Transverse colon (tissue), 4 donors: ENCODE measurements at regions not wholly inside any gene's neighbourhood (a gene's known extent, or its start where the extent isn't known, plus 50 kb on each side); places are given as distances from the start of the nearest gene placed in this dataset.

Experiments
- DNase-seq: peaks from one replicate; pipeline ENCODE4 v3.0.0-alpha.2; 2019
- H3K27ac ChIP-seq, 4 donors: fragments of 200-600 bp; sonication (generic); 2 replicates each; pipeline ENCODE4 v1.5.1; 2016 to 2018; ENCODE audit warnings: inconsistent platforms in 4 of 4
- H3K27me3 ChIP-seq: fragments of 200-600 bp; sonication (generic); 2 replicates; pipeline ENCODE4 v1.5.1; 2017; ENCODE audit warnings: inconsistent platforms
- H3K36me3 ChIP-seq, 4 donors: fragments of 200-600 bp; sonication (generic); 2 replicates each; pipeline ENCODE4 v1.5.1; 2017 to 2019; ENCODE audit warnings: inconsistent platforms in 4 of 4
- H3K4me1 ChIP-seq, 4 donors: fragments of 200-600 bp; sonication (generic); 2 replicates each; pipeline ENCODE4 v1.5.1; 2017 to 2020; ENCODE audit warnings: inconsistent platforms in 4 of 4
- H3K4me3 ChIP-seq, 4 donors: fragments of 200-600 bp; sonication (generic); 1 replicate in 1 of 4; 2 replicates in 3 of 4; pipeline versions ENCODE4 v1.5.1 to v1.6.1; 2017 to 2019; ENCODE audit warnings: inconsistent platforms in 4 of 4
- H3K9me3 ChIP-seq, 2 donors: fragments of 200-600 bp; sonication (generic); 2 replicates each; pipeline ENCODE4 v1.5.1; 2017 to 2019; ENCODE audit warnings: inconsistent platforms in 2 of 2
- CTCF ChIP-seq, 5 experiments: fragments of 200-600 bp in 3 of 5; fragments of 450-650 bp in 2 of 5; sonication (generic) in 3 of 5; IDR thresholded peaks; 1 replicate in 2 of 5; 2 replicates in 3 of 5; pipeline ENCODE4 v1.5.1; 2016 to 2017; ENCODE audit warnings: antibody characterized with exemption in 5 of 5, inconsistent platforms in 3 of 5, mild to moderate bottlenecking in 2 of 5, moderate library complexity in 1 of 5
- EP300 ChIP-seq: sonication (generic); formaldehyde crosslinking; IDR thresholded peaks from one replicate; pipeline ENCODE4 v1.6.1; 2017; ENCODE audit warnings: antibody characterized with exemption, low read depth
- POLR2A ChIP-seq: fragments of 450-650 bp; IDR thresholded peaks from one replicate; pipeline ENCODE4 v1.6.1; 2016; ENCODE audit warnings: antibody characterized with exemption, mild to moderate bottlenecking, moderate library complexity
- POLR2AphosphoS5 ChIP-seq, 3 donors: sonication (generic); formaldehyde crosslinking; IDR thresholded peaks; one replicate each; pipeline ENCODE4 v1.6.1; 2016; ENCODE audit warnings: antibody characterized with exemption in 3 of 3
- WGBS, 2 donors: methylation state at CpG; one replicate each; pipeline ENCODE4 v1.1.5; 2018; ENCODE audit warnings: low coverage in 1 of 2; 5-methylcytosine and 5-hydroxymethylcytosine counted together
- in situ Hi-C, 4 donors: fragments of 200-750 bp; cut with MboI; loops; one replicate each; pipeline versions ENCODE4 v1.15.0 to v1.15.1; 2017; ENCODE audit warnings: low sequenced_read_pairs in 3 of 4, low pct_ligation_motif_present in 1 of 4, low pct_unique_long_range_greater_than_20kb in 1 of 4
- intact Hi-C: fragments of 100-400 bp; cut with DNase I; formaldehyde crosslinking; loops from one replicate; pipeline ENCODE4 v1.15.1; 2023; ENCODE audit warnings: low total_unique reads

GRCh38 chr12:14280921-14281320 is 84.6 kb upstream of the ATF7IP start:
- in situ Hi-C loops (no loop called here), intact Hi-C loops (no loop called here)
- WGBS, 2 donors: 75 to 100% methylated on average over 2 to 5 of the region's 5 CpGs
- H3K4me1 ChIP-seq: no peaks in the 10 kb centered on the region
- H3K27me3 ChIP-seq: no peaks in the 10 kb centered on the region
- no peak for TF ChIP-seq POLR2AphosphoS5 (IDR thresholded peaks at IDR 0.05)
- no peak for TF ChIP-seq EP300
- no peak overlapping the region for H3K4me3 ChIP-seq
- DNase-seq: no peak
- H3K36me3 ChIP-seq: no peaks in the 10 kb centered on the region
- no peaks in the 10 kb centered on the region for H3K9me3 ChIP-seq
- H3K27ac ChIP-seq: no peak overlapping the region

GRCh38 chr12:14281539-14281938 is 83.9 kb upstream of the ATF7IP start:
- DNase-seq: no peak
- no peak for TF ChIP-seq POLR2A
- TF ChIP-seq EP300: no peak
- no peak for TF ChIP-seq POLR2AphosphoS5 (IDR thresholded peaks at IDR 0.05)
- TF ChIP-seq CTCF (IDR thresholded peaks at IDR 0.05): no peak

DNA sequence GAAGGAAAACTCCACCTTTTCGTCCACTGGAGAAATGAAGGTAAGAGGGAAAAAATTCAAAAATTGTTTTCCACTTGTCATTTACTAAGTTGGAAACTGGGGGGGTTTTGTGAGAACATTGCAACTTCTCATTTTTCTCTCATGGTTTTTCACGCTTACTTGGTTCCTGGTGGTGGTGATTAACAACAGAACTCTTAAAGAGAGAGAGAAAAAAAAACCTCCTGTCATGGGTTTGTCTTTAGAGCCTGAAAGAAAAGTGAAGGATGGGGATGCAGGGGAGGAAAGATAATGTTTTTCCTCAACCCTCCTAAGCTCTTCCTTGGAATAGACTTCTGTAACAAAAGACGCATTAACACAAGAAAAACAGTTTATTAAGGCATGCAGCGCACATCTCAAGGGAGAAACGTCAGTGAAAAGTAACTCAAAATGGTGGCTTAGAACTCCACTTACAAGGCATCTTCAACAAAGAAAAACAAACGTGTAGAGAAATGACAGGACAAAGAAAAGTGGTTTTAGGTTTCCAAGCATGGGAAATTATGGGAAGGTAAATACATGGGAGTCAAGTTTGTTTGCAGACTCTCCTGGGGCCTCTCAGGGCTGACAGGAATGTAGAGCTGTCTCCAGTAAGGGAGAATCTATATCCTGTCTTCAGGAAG is 81.9 kb upstream of the ATF7IP start:
- no peaks in the 10 kb centered on the region for H3K36me3 ChIP-seq
- no peaks in the 10 kb centered on the region for H3K9me3 ChIP-seq
- 65 to 83% methylated on average over 5 to 6 of the region's 6 CpGs for WGBS, 2 donors
- no peak overlapping the region for H3K4me3 ChIP-seq
- in situ Hi-C loops (no loop called here), intact Hi-C loops (no loop called here)
- no peaks in the 10 kb centered on the region for H3K4me1 ChIP-seq
- H3K27me3 ChIP-seq: no peaks in the 10 kb centered on the region
- no peak for DNase-seq
- no peak for TF ChIP-seq POLR2AphosphoS5 (IDR thresholded peaks at IDR 0.05)
- no peak for TF ChIP-seq EP300
- H3K27ac ChIP-seq: peak overlapping the region in 1 of 4 donors; percentile 32

More at GRCh38 chr12:14281539-14281938, 83.9 kb upstream of the ATF7IP start:
- Histone ChIP-seq H3K27ac (no peak overlapping the region), H3K9me3 (no peaks in the 10 kb centered on the region), H3K4me3 (no peak overlapping the region), H3K4me1 (no peaks in the 10 kb centered on the region), H3K36me3 (no peaks in the 10 kb centered on the region), H3K27me3 (no peaks in the 10 kb centered on the region)
- 83 to 87% methylated on average over 1 to 2 of the region's 2 CpGs for WGBS, 2 donors
- intact Hi-C loops: no loop called here
- in situ Hi-C loops: no loop called here

- no peak for TF ChIP-seq CTCF (IDR thresholded peaks at IDR 0.05)
- Histone ChIP-seq H3K27ac (peak overlapping the region in 1 of 4 donors; percentile 32), H3K9me3 (no peaks in the 10 kb centered on the region), H3K4me1 (no peaks in the 10 kb centered on the region), H3K36me3 (no peaks in the 10 kb centered on the region), H3K4me3 (no peak overlapping the region), H3K27me3 (no peaks in the 10 kb centered on the region)
- intact Hi-C loops: no loop called here
- no peak for DNase-seq
- WGBS, 2 donors: 74 to 82% methylated on average over 4 to 7 of the region's 7 CpGs
- in situ Hi-C loops: no loop called here
These were observed 81.2 kb upstream of the ATF7IP start for GRCh38 chr12:14284184-14284722.

DNA sequence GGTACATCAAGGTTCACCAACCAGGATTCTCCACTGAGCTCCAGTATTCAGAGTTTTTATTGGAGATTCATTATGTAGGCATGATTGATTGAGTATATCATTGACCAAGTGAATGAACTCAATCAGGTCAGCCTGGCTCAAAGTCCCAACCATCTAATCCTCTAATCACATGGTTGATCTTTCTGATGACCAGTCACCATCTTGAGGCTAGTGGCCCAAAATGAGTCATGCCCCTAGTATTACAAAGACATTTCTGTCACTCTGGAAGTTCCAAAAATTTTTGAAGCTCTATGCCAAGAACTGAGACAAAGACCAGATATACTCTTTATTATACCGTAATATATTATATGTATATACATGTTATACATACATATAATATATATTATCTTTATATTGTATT is 75.9 kb upstream of the ATF7IP start:
- Histone ChIP-seq H3K36me3 (no peaks in the 10 kb centered on the region), H3K27ac (no peak overlapping the region), H3K4me3 (no peak overlapping the region), H3K4me1 (no peaks in the 10 kb centered on the region), H3K9me3 (peaks cover 0 to 3% of the 10 kb centered on the region in 2 donors), H3K27me3 (no peaks in the 10 kb centered on the region)
- no peak for DNase-seq
- TF ChIP-seq POLR2A: no peak
- no peak for TF ChIP-seq EP300
- TF ChIP-seq CTCF (IDR thresholded peaks at IDR 0.05): no peak
- TF ChIP-seq POLR2AphosphoS5 (IDR thresholded peaks at IDR 0.05): no peak
- 96 to 100% methylated on average over 1 of the region's 1 CpG for WGBS, 2 donors
- in situ Hi-C loops (no loop called here), intact Hi-C loops (no loop called here)
